Hepatocyte (in vitro differentiated cells): ENCODE measurements at regions not wholly inside any gene's neighbourhood (a gene's known extent, or its start where the extent isn't known, plus 50 kb on each side); places are given as distances from the start of the nearest gene placed in this dataset.
A peak's percentile ranks its signal among the peaks of the same experiment; 100 is the strongest.

Experiments
- DNase-seq: peaks from one replicate; pipeline ENCODE4 v3.0.0-alpha.2; 2016; ENCODE audit warnings: low spot score
- H2AFZ ChIP-seq: fragments of 200-600 bp; sonication (generic); 2 replicates; pipeline ENCODE4 v1.6.0; 2016; ENCODE audit warnings: antibody characterized with exemption, mild to moderate bottlenecking
- H3K27ac ChIP-seq: fragments of 200-600 bp; sonication (generic); 2 replicates; pipeline ENCODE4 v1.5.1; 2016; ENCODE audit warnings: mild to moderate bottlenecking
- H3K27me3 ChIP-seq: fragments of 200-600 bp; sonication (generic); 2 replicates; pipeline ENCODE4 v1.6.1; 2016
- H3K36me3 ChIP-seq: fragments of 200-600 bp; sonication (generic); replicated peaks from 2 replicates; pipeline ENCODE4 v1.5.1; 2016; ENCODE audit warnings: low read depth; ENCODE audit not compliant: insufficient read depth
- H3K4me1 ChIP-seq: fragments of 200-600 bp; sonication (generic); 2 replicates; pipeline ENCODE4 v1.5.1; 2016; ENCODE audit warnings: mild to moderate bottlenecking, moderate library complexity; ENCODE audit not compliant: insufficient read depth
- H3K4me2 ChIP-seq: fragments of 200-600 bp; sonication (generic); 2 replicates; pipeline ENCODE4 v1.6.0; 2016
- H3K4me3 ChIP-seq: fragments of 200-600 bp; sonication (generic); 2 replicates; pipeline ENCODE4 v1.5.1; 2016; ENCODE audit warnings: mild to moderate bottlenecking
- H3K79me2 ChIP-seq: fragments of 200-600 bp; sonication (generic); 2 replicates; pipeline ENCODE4 v1.6.0; 2017; ENCODE audit warnings: mild to moderate bottlenecking
- H3K9me2 ChIP-seq: fragments of 200-600 bp; sonication (generic); replicated peaks from 2 replicates; pipeline ENCODE4 v1.6.0; 2017; ENCODE audit warnings: mild to moderate bottlenecking; ENCODE audit not compliant: insufficient read depth
- H3K9me3 ChIP-seq: fragments of 200-600 bp; sonication (generic); 2 replicates; pipeline ENCODE4 v1.5.1; 2016; ENCODE audit warnings: low read depth, mild to moderate bottlenecking
- H4K20me1 ChIP-seq: fragments of 200-600 bp; sonication (generic); 2 replicates; pipeline ENCODE4 v1.6.0; 2016; ENCODE audit warnings: mild to moderate bottlenecking; ENCODE audit not compliant: insufficient read depth, poor library complexity, severe bottlenecking
- CTCF ChIP-seq: fragments of 200-600 bp; sonication (generic); IDR thresholded peaks from 2 replicates; pipeline ENCODE4 v1.5.1; 2016; ENCODE audit warnings: antibody characterized with exemption, mild to moderate bottlenecking; ENCODE audit not compliant: poor library complexity
- EZH2 ChIP-seq: fragments of 200-600 bp; sonication (generic); IDR thresholded peaks from 2 replicates; pipeline ENCODE4 v1.6.1; 2016; ENCODE audit warnings: antibody characterized with exemption, mild to moderate bottlenecking, borderline replicate concordance
- EZH2phosphoT487 ChIP-seq: fragments of 200-600 bp; sonication (generic); IDR thresholded peaks from one replicate; pipeline ENCODE4 v1.6.1; 2018; ENCODE audit warnings: antibody characterized with exemption, mild to moderate bottlenecking, low read depth, moderate library complexity; ENCODE audit not compliant: unreplicated experiment, severe bottlenecking
- whole genome bisulfite sequencing: methylation state at CpG from one replicate; pipeline ENCODE4 v1.1.6; 2016; ENCODE audit warnings: low lambda C conversion rate; ENCODE audit errors: missing lambda C conversion rate; 5-methylcytosine and 5-hydroxymethylcytosine counted together

- WGBS, result 73% methylated on average over 1 of the region's 1 CpG
- no peaks in the 10 kb centered on the region for H3K36me3 ChIP-seq
- no peak for DNase-seq
- H3K4me1 ChIP-seq, result no peaks in the 10 kb centered on the region
- TF ChIP-seq CTCF, result no peak
- TF ChIP-seq EZH2, result no peak
- TF ChIP-seq EZH2phosphoT487, result no peak
- no peak overlapping the region for H3K27ac ChIP-seq
- H4K20me1 ChIP-seq, result no peaks in the 10 kb centered on the region
- H2AFZ ChIP-seq, result no peak overlapping the region
- no peak overlapping the region for H3K4me2 ChIP-seq
- H3K9me2 ChIP-seq, result no peaks in the 10 kb centered on the region
- H3K4me3 ChIP-seq, result no peak overlapping the region
- no peaks in the 10 kb centered on the region for H3K79me2 ChIP-seq
- no peaks in the 10 kb centered on the region for H3K9me3 ChIP-seq
- H3K27me3 ChIP-seq, result no peaks in the 10 kb centered on the region
These were observed 105.8 kb upstream of the TMPO start for GRCh38 chr12:98409548-98409947.

- Histone ChIP-seq H3K27me3 (no peaks in the 10 kb centered on the region), H2AFZ (no peak overlapping the region), H3K79me2 (no peaks in the 10 kb centered on the region), H3K9me2 (no peaks in the 10 kb centered on the region), H3K36me3 (no peaks in the 10 kb centered on the region), H3K27ac (no peak overlapping the region), H3K4me3 (no peak overlapping the region), H3K4me2 (no peak overlapping the region), H3K9me3 (no peaks in the 10 kb centered on the region), H3K4me1 (no peaks in the 10 kb centered on the region), H4K20me1 (no peaks in the 10 kb centered on the region)
- TF ChIP-seq EZH2 (no peak), EZH2phosphoT487 (no peak), CTCF (no peak)
- no peak for DNase-seq
These were observed 105.0 kb upstream of the TMPO start for GRCh38 chr12:98410356-98410755.

GRCh38 chr12:98416845-98417244 lies 98.5 kb upstream of the TMPO start:
- Histone ChIP-seq H3K36me3 (no peaks in the 10 kb centered on the region), H3K4me3 (no peak overlapping the region), H3K4me2 (no peak overlapping the region), H3K9me2 (no peaks in the 10 kb centered on the region), H3K27ac (no peak overlapping the region), H3K79me2 (no peaks in the 10 kb centered on the region), H3K9me3 (no peaks in the 10 kb centered on the region), H3K4me1 (peaks cover 18% of the 10 kb centered on the region), H2AFZ (no peak overlapping the region), H4K20me1 (no peaks in the 10 kb centered on the region), H3K27me3 (no peaks in the 10 kb centered on the region)
- DNase-seq, result no peak
- TF ChIP-seq EZH2phosphoT487, result no peak
- TF ChIP-seq EZH2, result no peak
- peak; percentile 25 for TF ChIP-seq CTCF
- 88% methylated on average over 4 of the region's 4 CpGs for WGBS

- no peaks in the 10 kb centered on the region for H3K27me3 ChIP-seq
- no peak overlapping the region for H2AFZ ChIP-seq
- H3K4me1 ChIP-seq, result peaks cover 18% of the 10 kb centered on the region
- TF ChIP-seq EZH2 (no peak), EZH2phosphoT487 (no peak), CTCF (no peak)
- no peaks in the 10 kb centered on the region for H3K79me2 ChIP-seq
- no peak for DNase-seq
- H3K27ac ChIP-seq, result no peak overlapping the region
- 72% methylated on average over 2 of the region's 2 CpGs for WGBS
- H3K36me3 ChIP-seq, result no peaks in the 10 kb centered on the region
- H3K9me3 ChIP-seq, result no peaks in the 10 kb centered on the region
- no peak overlapping the region for H3K4me2 ChIP-seq
- no peak overlapping the region for H3K4me3 ChIP-seq
- no peaks in the 10 kb centered on the region for H3K9me2 ChIP-seq
- H4K20me1 ChIP-seq, result no peaks in the 10 kb centered on the region
These were observed 98.1 kb upstream of the TMPO start for GRCh38 chr12:98417266-98417665.
